ENCODE measurements at regions not wholly inside any gene's neighbourhood (a gene's known extent, or its start where the extent isn't known, plus 50 kb on each side); places are given as distances from the start of the nearest gene placed in this dataset.

DNA sequence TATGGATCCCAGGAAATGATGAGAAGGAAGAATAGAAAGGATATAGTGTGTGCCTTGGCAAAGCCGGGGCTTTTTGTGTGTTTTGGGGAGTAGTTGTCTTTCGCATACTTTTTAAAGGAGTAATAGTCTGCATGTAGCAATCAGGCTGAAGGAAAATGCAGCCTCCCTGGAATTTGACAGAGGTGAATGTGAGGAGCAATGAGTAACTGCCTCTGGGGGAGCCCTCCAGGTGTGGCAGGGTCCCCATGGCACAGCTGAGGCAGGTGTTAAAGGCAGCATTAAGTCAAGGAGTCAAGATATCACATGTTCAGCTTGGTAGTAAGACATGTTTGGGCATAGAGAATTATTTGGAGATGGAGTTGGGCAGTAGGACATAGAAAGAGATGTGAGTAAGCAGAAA lies 203.1 kb downstream of the C6orf118 start:
- Histone ChIP-seq H2AK5ac (ENCODE audit: low read depth, low read length) (no peak overlapping the region), H2AFZ (replicated peaks; ENCODE audit: low read length, poor library complexity) (no peak overlapping the region), H3K4ac (ENCODE audit: low read depth, low read length) (no peak overlapping the region), H3K9ac (ENCODE audit: low read depth, low read length) (no peak overlapping the region), H3K36me3 (ENCODE audit: control insufficient read depth, insufficient read depth, low read length) (no peaks in the 10 kb centered on the region), H3K79me1 (ENCODE audit: low read depth in 1 of 2, low read length in 2 of 2) (no peaks in the 10 kb centered on the region), H3K14ac (replicated peaks; ENCODE audit: low read depth, low read length) (no peak overlapping the region), H3K18ac (ENCODE audit: low read depth, low read length) (no peak overlapping the region), H3K27ac (ENCODE audit: insufficient read depth, low read length) (no peak overlapping the region), H3K27me3 (ENCODE audit: control insufficient read depth, insufficient read depth, low read length) (no peaks in the 10 kb centered on the region), H4K8ac (ENCODE audit: low read depth in 2 of 2, low read length in 2 of 2) (no peak overlapping the region), H3K4me3 (ENCODE audit: insufficient read depth, low read depth, low read length) (no peak overlapping the region), H3K23ac (ENCODE audit: low read depth, low read length) (no peak overlapping the region), H3K56ac (ENCODE audit: extremely low read depth, insufficient read depth, low read length) (no peak overlapping the region), H3K4me2 (ENCODE audit: low read depth, low read length) (no peak overlapping the region), H2BK20ac (ENCODE audit: low read depth, low read length) (no peak overlapping the region), H3K9me1 (ENCODE audit: insufficient read depth, low read length) (no peaks in the 10 kb centered on the region), H4K20me1 (ENCODE audit: insufficient read depth, low read length) (no peaks in the 10 kb centered on the region), H4K5ac (ENCODE audit: low read depth, low read length) (no peak overlapping the region), H2AK9ac (replicated peaks; ENCODE audit: low read depth, low read length, poor library complexity) (no peak overlapping the region), H3K4me1 (ENCODE audit: control insufficient read depth, insufficient read depth, low read length) (no peaks in the 10 kb centered on the region), H2BK15ac (ENCODE audit: low read depth, low read length) (no peak overlapping the region), H2BK5ac (ENCODE audit: low read depth, low read length, poor library complexity, severe bottlenecking) (no peak overlapping the region), H2BK120ac (ENCODE audit: low read depth, low read length) (no peak overlapping the region), H3K9me3 (ENCODE audit: control insufficient read depth, insufficient read depth, low read length) (peaks cover 20% of the 10 kb centered on the region), H4K91ac (ENCODE audit: insufficient read depth, low read depth, low read length) (no peak overlapping the region)
- TF ChIP-seq POLR2A (IDR thresholded peaks at IDR 0.05; ENCODE audit: low read depth, low read length) (no peak), RFX5 (IDR thresholded peaks at IDR 0.05; ENCODE audit: low read depth, low read length) (no peak), MAZ (IDR thresholded peaks at IDR 0.05; ENCODE audit: borderline replicate concordance, low read depth, low read length) (no peak), RAD21 (IDR thresholded peaks at IDR 0.05; ENCODE audit: low read length) (no peak), CEBPB (IDR thresholded peaks at IDR 0.05; ENCODE audit: low read depth, low read length) (no peak), FOS (IDR thresholded peaks at IDR 0.05; ENCODE audit: low read depth, low read length) (no peak), NFE2L2 (IDR thresholded peaks at IDR 0.05; ENCODE audit: low read depth, low read length) (no peak), RCOR1 (IDR thresholded peaks at IDR 0.05; ENCODE audit: insufficient replicate concordance, low read length) (no peak), BHLHE40 (IDR thresholded peaks at IDR 0.05; ENCODE audit: low read depth, low read length) (no peak)
- TF ChIP-seq, protein P1, sequence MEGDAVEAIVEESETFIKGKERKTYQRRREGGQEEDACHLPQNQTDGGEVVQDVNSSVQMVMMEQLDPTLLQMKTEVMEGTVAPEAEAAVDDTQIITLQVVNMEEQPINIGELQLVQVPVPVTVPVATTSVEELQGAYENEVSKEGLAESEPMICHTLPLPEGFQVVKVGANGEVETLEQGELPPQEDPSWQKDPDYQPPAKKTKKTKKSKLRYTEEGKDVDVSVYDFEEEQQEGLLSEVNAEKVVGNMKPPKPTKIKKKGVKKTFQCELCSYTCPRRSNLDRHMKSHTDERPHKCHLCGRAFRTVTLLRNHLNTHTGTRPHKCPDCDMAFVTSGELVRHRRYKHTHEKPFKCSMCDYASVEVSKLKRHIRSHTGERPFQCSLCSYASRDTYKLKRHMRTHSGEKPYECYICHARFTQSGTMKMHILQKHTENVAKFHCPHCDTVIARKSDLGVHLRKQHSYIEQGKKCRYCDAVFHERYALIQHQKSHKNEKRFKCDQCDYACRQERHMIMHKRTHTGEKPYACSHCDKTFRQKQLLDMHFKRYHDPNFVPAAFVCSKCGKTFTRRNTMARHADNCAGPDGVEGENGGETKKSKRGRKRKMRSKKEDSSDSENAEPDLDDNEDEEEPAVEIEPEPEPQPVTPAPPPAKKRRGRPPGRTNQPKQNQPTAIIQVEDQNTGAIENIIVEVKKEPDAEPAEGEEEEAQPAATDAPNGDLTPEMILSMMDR (conservative IDR thresholded peaks at IDR 0.05; ENCODE audit: low read depth, low read length) = no peak
- TF ChIP-seq, protein P2, sequence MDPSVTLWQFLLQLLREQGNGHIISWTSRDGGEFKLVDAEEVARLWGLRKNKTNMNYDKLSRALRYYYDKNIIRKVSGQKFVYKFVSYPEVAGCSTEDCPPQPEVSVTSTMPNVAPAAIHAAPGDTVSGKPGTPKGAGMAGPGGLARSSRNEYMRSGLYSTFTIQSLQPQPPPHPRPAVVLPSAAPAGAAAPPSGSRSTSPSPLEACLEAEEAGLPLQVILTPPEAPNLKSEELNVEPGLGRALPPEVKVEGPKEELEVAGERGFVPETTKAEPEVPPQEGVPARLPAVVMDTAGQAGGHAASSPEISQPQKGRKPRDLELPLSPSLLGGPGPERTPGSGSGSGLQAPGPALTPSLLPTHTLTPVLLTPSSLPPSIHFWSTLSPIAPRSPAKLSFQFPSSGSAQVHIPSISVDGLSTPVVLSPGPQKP (IDR thresholded peaks at IDR 0.05; ENCODE audit: borderline replicate concordance, low read depth, low read length) = no peak
- in situ Hi-C loops (cut with MboI; ENCODE audit: low sequenced_read_pairs) (no loop called here), intact Hi-C loops (cut with micrococcal nuclease) (no loop called here), dilution Hi-C loops (cut with HindIII; ENCODE audit: low sequenced_read_pairs, unreplicated experiment) (no loop called here)
- no TSS peak for BruUV-seq (replicated peaks)
- no CpG with 5 or more reads among the region's 2 CpGs for WGBS, 2 experiments (ENCODE audit: extremely low coverage in 2 of 2, insufficient read length in 1 of 2)
- POLR2A ChIA-PET (ENCODE audit: unreplicated experiment) = no interaction called here
- ATAC-seq (ENCODE audit: low read depth) (no peak), DNase-seq (no peak)
- CTCF ChIA-PET = no interaction called here

All from IMR-90 (cell line).